NCI-H748 (cell line): ENCODE measurements at regions not wholly inside any gene's neighbourhood (a gene's known extent, or its start where the extent isn't known, plus 50 kb on each side); places are given as distances from the start of the nearest gene placed in this dataset.

Experiments used
- DNase-seq: peaks from one replicate; lab custom pipeline; 2025; ENCODE audit not compliant: unreplicated experiment; lab: John Stamatoyannopoulos, UW

DNA sequence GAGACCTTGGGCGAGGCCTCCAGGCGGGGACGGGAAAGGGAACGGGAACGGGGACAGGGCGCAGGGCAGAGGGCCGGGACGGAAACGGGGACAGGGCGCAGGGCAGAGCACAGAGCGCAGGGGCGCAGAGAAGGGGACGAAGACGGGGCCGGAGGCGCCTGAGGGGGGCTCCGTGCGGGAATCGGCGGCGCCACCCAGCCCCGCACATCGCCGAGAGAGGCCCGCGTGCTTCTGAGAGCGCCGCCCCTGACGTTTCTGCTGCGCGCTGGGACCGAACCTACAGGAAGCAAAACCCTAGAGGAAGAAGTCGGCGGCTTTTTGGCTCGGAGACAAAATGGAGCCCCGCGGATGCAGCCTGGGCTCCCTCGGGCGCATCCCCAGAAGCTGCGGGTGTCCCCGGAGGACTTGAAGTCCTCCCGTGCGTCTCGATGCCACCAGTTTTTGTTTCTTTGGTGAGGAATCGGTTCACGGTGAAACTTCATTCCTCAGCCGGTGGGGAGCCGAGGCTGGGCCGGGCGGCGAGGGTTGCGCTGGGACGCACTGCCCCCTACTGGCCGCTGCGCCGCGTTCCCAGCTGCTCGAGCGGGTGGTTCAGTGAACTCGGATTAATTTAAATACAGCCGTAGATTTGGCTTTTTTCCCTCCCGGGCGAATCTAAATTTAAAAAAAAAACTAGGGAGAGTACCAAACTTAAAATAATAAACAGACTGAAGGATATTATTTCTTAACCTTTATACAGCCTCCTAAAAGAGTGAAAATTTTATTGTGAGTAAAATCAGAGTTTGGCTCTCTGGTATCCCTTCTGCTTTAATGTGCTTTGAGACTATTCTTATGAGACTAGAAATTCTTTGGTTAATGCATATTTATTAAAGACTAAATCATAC lies 350.0 kb upstream of the ARGLU1 start:
- peak; percentile 62 for DNase-seq

GRCh38 chr13:106917024-106917571 lies 349.2 kb upstream of the ARGLU1 start:
- DNase-seq: no peak

DNA sequence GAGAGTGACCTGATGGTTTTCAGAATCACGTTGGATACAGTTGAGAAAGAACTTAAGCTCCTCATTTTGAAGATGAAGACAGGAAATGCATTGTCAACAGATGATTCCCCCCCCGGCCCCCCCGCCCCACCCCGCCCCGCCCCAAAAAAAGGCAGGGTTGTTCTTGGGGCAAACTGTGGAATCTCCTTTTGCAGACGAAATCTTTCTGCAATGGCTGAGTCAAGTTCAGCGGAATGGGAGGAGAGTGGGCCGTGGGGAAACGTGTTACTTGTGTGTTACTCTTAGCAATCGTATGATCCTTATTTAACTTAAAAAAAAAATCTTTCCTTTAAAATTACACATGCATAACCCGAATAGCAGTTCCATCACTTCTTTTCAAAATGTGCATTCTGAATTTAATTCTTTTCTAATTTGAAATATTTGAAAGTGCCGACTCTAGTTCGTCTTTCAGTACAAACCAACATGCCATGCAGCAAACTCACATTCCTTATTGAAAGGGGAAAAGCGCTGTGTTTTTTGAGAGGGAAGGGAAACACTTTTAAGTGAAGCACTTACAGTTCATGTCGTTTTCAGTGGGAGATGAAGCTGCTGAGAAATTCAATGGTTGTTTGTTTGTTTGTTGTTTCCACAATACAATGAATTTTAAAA lies 348.5 kb upstream of the ARGLU1 start:
- DNase-seq: no peak

DNA sequence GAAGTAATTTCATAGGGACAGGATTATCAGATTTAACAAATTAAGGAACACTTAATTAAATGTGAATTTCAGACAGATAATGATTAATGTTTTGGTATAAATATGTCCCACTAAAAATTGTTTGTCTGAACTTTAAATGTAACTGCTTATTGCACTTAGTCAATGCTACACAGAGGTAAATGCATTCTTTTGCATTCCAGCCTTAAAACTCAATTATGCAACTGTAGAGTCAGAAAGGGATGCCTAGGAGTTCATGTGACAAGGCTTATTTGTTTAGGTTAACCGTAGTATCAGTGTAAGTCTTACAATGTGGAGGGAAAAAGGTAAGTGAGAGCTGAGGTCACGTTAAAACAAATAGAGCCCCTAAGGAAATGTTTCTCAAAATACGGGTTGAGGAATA lies 347.2 kb upstream of the ARGLU1 start:
- DNase-seq: no peak

- no peak for DNase-seq
Observed at GRCh38 chr13:106911627-106912026, 343.7 kb upstream of the ARGLU1 start.

- no peak for DNase-seq
Observed at GRCh38 chr13:106911020-106911419, 343.1 kb upstream of the ARGLU1 start.

DNA sequence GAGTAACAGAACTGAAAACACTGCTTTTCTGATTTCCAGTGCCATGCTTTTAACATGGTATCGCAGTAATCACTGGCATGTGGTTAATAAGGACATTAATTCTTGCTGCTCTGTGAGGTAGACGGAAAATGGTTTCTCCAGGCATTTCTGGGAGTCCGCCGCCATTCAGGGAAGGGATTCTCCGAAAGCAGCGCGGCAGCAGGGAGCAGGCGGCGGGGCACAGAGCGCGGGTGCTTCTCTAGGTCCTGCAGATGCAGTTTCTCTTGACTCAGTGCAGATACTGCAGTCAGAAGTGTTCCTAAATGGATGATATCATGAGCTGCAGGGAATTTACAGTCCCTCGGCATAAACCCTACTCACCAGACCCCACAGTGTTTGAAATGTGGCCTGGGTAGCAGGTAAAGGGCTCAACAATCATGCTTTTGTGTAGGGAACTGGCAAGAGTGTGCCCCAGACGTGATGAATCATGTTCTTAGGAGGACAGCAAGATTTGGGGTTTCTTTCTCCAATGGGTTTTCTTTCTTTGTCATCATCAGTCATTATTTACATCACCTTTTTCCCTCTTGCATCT lies 338.6 kb upstream of the ARGLU1 start:
- no peak for DNase-seq

GRCh38 chr13:106905380-106906162 lies 337.6 kb upstream of the ARGLU1 start:
- DNase-seq: no peak

GRCh38 chr13:106899442-106899841 lies 331.5 kb upstream of the ARGLU1 start:
- DNase-seq: no peak

DNA sequence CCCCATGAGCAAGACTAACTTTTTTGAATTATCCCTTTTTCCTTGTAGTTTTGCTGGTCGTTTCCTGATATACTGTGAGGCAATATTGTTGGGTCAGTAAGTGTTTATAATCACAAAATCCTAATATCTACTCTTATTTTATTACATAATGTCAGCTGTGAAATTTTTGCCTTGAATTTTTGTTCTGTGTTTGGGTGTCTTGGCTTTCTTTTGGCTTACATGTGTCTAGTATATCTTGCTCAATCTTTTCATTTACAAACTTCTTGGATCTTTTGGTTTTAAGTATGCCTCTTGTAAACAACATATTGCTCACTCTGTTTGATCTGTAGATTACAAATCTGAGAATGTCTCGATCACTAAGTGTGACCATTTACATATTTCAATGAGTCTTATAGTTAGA lies 330.3 kb upstream of the ARGLU1 start:
- DNase-seq: no peak

DNA sequence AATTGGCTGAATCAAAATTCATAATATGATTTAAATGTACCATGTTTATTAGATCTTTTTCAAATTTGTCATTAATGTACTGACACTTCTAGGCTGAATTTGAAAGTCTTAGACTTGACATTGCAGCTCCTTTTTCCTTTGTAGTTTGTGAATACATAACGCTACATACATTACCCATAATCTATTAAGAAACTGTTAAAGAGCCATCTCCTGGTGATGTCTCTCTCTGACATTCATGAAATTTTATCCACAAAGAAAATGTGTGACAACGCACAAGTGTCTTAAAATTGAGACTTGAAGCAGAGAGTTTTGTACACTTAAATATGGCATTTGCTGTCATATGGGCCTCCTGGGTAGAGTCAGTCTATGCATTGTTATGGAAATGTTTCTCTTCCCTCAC lies 320.2 kb upstream of the ARGLU1 start:
- no peak for DNase-seq

DNA sequence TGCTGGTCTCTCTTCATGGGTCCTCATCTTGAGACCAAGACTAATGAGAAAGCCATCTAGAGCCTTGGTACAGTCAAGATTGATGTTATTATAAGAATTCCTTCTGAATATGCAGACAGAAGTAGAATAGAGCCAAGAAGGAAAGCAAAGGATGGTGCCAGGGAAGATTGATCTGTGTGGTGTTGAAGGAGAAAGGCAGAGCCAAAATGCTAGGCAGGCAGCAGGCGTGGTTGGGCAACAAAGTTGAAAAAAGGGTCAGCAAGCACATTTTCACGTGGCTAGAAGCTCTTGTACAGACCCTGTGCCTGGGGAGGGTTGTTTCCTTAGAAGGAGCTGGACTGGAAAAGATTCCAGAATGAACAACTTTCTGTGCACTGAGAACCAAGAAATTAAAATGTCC lies 319.7 kb upstream of the ARGLU1 start:
- no peak for DNase-seq

- DNase-seq: no peak
Observed at GRCh38 chr13:106883976-106884375, 316.0 kb upstream of the ARGLU1 start.

DNA sequence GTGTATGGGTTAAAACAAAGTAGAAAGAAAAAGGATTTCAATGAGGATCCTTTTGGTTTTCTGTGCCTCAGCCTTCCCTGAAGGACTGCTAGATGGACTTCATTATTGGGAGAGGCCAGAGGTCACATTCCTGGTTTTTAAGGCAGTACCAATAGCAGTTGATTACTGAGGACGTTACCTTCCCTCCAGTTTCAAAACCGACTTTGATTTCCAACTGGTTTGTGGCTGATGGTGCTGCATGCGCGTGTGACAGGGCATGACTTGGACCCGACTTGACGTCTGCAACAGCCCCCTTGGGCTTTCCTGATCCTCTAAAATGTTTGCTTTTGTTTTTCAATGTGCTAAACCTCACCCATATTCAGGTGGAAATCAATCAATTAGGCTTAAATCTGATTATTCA lies 314.3 kb upstream of the ARGLU1 start:
- no peak for DNase-seq

- no peak for DNase-seq
Observed at GRCh38 chr13:106879806-106880205, 311.9 kb upstream of the ARGLU1 start.

- no peak for DNase-seq
Observed at GRCh38 chr13:106874323-106874722, 306.4 kb upstream of the ARGLU1 start.

DNA sequence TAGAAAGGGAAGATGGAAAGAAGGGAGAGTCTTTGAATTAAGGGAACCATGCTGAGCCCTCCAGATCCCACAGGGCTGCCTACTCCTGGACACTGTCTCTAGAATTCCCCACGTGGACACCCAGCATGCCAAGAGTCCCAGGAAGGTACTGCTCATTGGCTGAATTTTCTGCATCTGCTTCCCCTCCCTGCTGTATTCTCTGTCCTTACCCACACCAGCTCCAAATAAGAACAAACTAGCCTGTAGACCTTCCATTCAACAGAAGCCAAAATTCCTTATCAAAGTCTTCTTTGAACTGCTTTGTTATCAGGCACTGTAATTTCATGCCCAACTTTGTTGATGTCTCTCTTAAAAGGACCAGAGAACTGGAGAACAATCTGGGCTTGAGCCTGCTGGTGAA lies 305.9 kb upstream of the ARGLU1 start:
- DNase-seq: no peak

- no peak for DNase-seq
Observed at GRCh38 chr13:106867249-106867648, 299.3 kb upstream of the ARGLU1 start.

GRCh38 chr13:106865716-106866440 lies 297.9 kb upstream of the ARGLU1 start:
- no peak for DNase-seq

DNA sequence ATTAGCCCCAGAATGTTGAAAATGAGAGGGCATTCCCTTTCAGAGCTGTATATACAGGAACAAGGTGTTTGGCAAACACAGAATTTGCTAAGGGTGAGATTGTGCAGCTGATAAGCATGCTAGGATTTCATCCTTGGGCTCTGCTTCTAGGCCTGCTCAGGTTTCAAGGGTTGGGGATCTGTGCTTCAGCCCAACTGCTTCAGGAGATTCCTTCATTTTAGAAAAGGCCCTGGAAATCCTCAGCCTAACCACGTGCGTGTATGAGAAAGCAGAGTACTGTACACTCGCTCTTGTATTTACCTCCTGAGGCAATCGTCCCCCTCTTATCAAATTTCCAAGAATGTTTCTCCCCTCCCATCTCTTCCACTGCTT lies 291.6 kb upstream of the ARGLU1 start:
- DNase-seq: no peak
